ENCODE measurements at regions not wholly inside any gene's neighbourhood (a gene's known extent, or its start where the extent isn't known, plus 50 kb on each side); places are given as distances from the start of the nearest gene placed in this dataset.
A peak's percentile ranks its signal among the peaks of the same experiment; 100 is the strongest.

GRCh38 chr13:30037306-30037705 lies 186.9 kb upstream of the UBL3 start:
- no peak overlapping the region for H2BK15ac ChIP-seq (ENCODE audit: low read depth, poor library complexity, severe bottlenecking)
- no peak overlapping the region for H3K23ac ChIP-seq (ENCODE audit: low read length in 2 of 2)
- no peak overlapping the region for H2BK12ac ChIP-seq (ENCODE audit: low read length in 2 of 2)
- no peak overlapping the region for H3K27ac ChIP-seq (ENCODE audit: low read length, poor library complexity, severe bottlenecking)
- H4K91ac ChIP-seq (ENCODE audit: low read length) = no peak overlapping the region
- WGBS = 68% methylated on average over 6 of the region's 6 CpGs
- H3K9ac ChIP-seq (ENCODE audit: low read length) = peak overlapping the region; percentile 25
- H2BK120ac ChIP-seq (ENCODE audit: low read depth, low read length) = no peak overlapping the region
- H3K4me1 ChIP-seq (ENCODE audit: control insufficient read depth, insufficient read depth, low read depth, low read length) = peaks cover 11% of the 10 kb centered on the region
- H2AFZ ChIP-seq (ENCODE audit: low read depth, low read length) = no peak overlapping the region
- no peak overlapping the region for H3K18ac ChIP-seq (ENCODE audit: low read depth in 1 of 2, low read length in 2 of 2)
- DNase-seq = no peak
- H3K36me3 ChIP-seq (ENCODE audit: control insufficient read depth in 1 of 2, insufficient read depth in 2 of 2, low read depth in 1 of 2, low read length in 2 of 2) = no peaks in the 10 kb centered on the region
- H3K9me3 ChIP-seq (ENCODE audit: control insufficient read depth, low read length) = no peaks in the 10 kb centered on the region
- H3K27me3 ChIP-seq (ENCODE audit: control insufficient read depth in 1 of 2, insufficient read depth in 1 of 2, low read length in 2 of 2) = no peaks in the 10 kb centered on the region
- H3K14ac ChIP-seq (ENCODE audit: low read length in 2 of 2) = no peak overlapping the region
- H3K4ac ChIP-seq (ENCODE audit: low read depth in 1 of 2, low read length in 2 of 2) = no peak overlapping the region
- H2BK5ac ChIP-seq (ENCODE audit: low read depth, low read length, poor library complexity, severe bottlenecking) = no peak overlapping the region
- H4K8ac ChIP-seq (ENCODE audit: low read length) = no peak overlapping the region
- no peaks in the 10 kb centered on the region for H3K79me1 ChIP-seq (replicated peaks; ENCODE audit: low read length, poor library complexity, severe bottlenecking)
- H2AK5ac ChIP-seq (ENCODE audit: low read length, severe bottlenecking) = no peak overlapping the region
- no peak overlapping the region for H3K4me2 ChIP-seq (ENCODE audit: low read length, poor library complexity, severe bottlenecking)
- no peak overlapping the region for H3K4me3 ChIP-seq (ENCODE audit: insufficient read depth in 1 of 2, low read depth in 1 of 2, low read length in 2 of 2)

GRCh38 chr13:30034458-30034795 lies 184.0 kb upstream of the UBL3 start:
- Histone ChIP-seq H2AFZ (ENCODE audit: low read depth, low read length) (no peak overlapping the region), H3K36me3 (ENCODE audit: control insufficient read depth in 1 of 2, insufficient read depth in 2 of 2, low read depth in 1 of 2, low read length in 2 of 2) (no peaks in the 10 kb centered on the region), H3K9me3 (ENCODE audit: control insufficient read depth, low read length) (no peaks in the 10 kb centered on the region), H3K14ac (ENCODE audit: low read length in 2 of 2) (no peak overlapping the region), H4K91ac (ENCODE audit: low read length) (no peak overlapping the region), H3K4me3 (ENCODE audit: insufficient read depth in 1 of 2, low read depth in 1 of 2, low read length in 2 of 2) (peak overlapping the region in 1 of 2 experiments; percentile 59), H3K79me1 (replicated peaks; ENCODE audit: low read length, poor library complexity, severe bottlenecking) (no peaks in the 10 kb centered on the region), H3K4me1 (ENCODE audit: control insufficient read depth, insufficient read depth, low read depth, low read length) (peaks cover 11% of the 10 kb centered on the region), H3K4me2 (ENCODE audit: low read length, poor library complexity, severe bottlenecking) (no peak overlapping the region), H2AK5ac (ENCODE audit: low read length, severe bottlenecking) (no peak overlapping the region), H3K27me3 (ENCODE audit: control insufficient read depth in 1 of 2, insufficient read depth in 1 of 2, low read length in 2 of 2) (no peaks in the 10 kb centered on the region), H3K4ac (ENCODE audit: low read depth in 1 of 2, low read length in 2 of 2) (no peak overlapping the region), H3K27ac (ENCODE audit: low read length, poor library complexity, severe bottlenecking) (no peak overlapping the region), H4K8ac (ENCODE audit: low read length) (no peak overlapping the region), H2BK12ac (ENCODE audit: low read length in 2 of 2) (no peak overlapping the region), H2BK5ac (ENCODE audit: low read depth, low read length, poor library complexity, severe bottlenecking) (no peak overlapping the region), H3K9ac (ENCODE audit: low read length) (peak overlapping the region; percentile 77), H3K18ac (ENCODE audit: low read depth in 1 of 2, low read length in 2 of 2) (peak overlapping the region in 1 of 2 experiments; percentile 35), H3K23ac (ENCODE audit: low read length in 2 of 2) (no peak overlapping the region), H2BK15ac (ENCODE audit: low read depth, poor library complexity, severe bottlenecking) (no peak overlapping the region), H2BK120ac (ENCODE audit: low read depth, low read length) (no peak overlapping the region)
- no peak for DNase-seq
- 93% methylated on average over 2 of the region's 3 CpGs for WGBS

- H2AK5ac ChIP-seq (ENCODE audit: low read length, severe bottlenecking) = no peak overlapping the region
- H3K14ac ChIP-seq (ENCODE audit: low read length in 2 of 2) = no peak overlapping the region
- peak overlapping the region; percentile 77 for H3K9ac ChIP-seq (ENCODE audit: low read length)
- no peaks in the 10 kb centered on the region for H3K27me3 ChIP-seq (ENCODE audit: control insufficient read depth in 1 of 2, insufficient read depth in 1 of 2, low read length in 2 of 2)
- H3K18ac ChIP-seq (ENCODE audit: low read depth in 1 of 2, low read length in 2 of 2) = peak overlapping the region in 1 of 2 experiments; percentile 35
- no peak overlapping the region for H3K4me2 ChIP-seq (ENCODE audit: low read length, poor library complexity, severe bottlenecking)
- no peak overlapping the region for H2AFZ ChIP-seq (ENCODE audit: low read depth, low read length)
- 16% methylated on average over 5 of the region's 6 CpGs for WGBS
- peak overlapping the region in 1 of 2 experiments; percentile 59 for H3K4me3 ChIP-seq (ENCODE audit: insufficient read depth in 1 of 2, low read depth in 1 of 2, low read length in 2 of 2)
- no peaks in the 10 kb centered on the region for H3K36me3 ChIP-seq (ENCODE audit: control insufficient read depth in 1 of 2, insufficient read depth in 2 of 2, low read depth in 1 of 2, low read length in 2 of 2)
- H3K4ac ChIP-seq (ENCODE audit: low read depth in 1 of 2, low read length in 2 of 2) = no peak overlapping the region
- no peak overlapping the region for H3K27ac ChIP-seq (ENCODE audit: low read length, poor library complexity, severe bottlenecking)
- H2BK120ac ChIP-seq (ENCODE audit: low read depth, low read length) = no peak overlapping the region
- H4K91ac ChIP-seq (ENCODE audit: low read length) = no peak overlapping the region
- peaks cover 11% of the 10 kb centered on the region for H3K4me1 ChIP-seq (ENCODE audit: control insufficient read depth, insufficient read depth, low read depth, low read length)
- no peak overlapping the region for H4K8ac ChIP-seq (ENCODE audit: low read length)
- H2BK5ac ChIP-seq (ENCODE audit: low read depth, low read length, poor library complexity, severe bottlenecking) = no peak overlapping the region
- H3K79me1 ChIP-seq (replicated peaks; ENCODE audit: low read length, poor library complexity, severe bottlenecking) = no peaks in the 10 kb centered on the region
- no peak overlapping the region for H2BK12ac ChIP-seq (ENCODE audit: low read length in 2 of 2)
- H2BK15ac ChIP-seq (ENCODE audit: low read depth, poor library complexity, severe bottlenecking) = no peak overlapping the region
- peak; percentile 91 for DNase-seq
- no peaks in the 10 kb centered on the region for H3K9me3 ChIP-seq (ENCODE audit: control insufficient read depth, low read length)
- no peak overlapping the region for H3K23ac ChIP-seq (ENCODE audit: low read length in 2 of 2)
These were observed 183.5 kb upstream of the UBL3 start for GRCh38 chr13:30033681-30034457.

- H3K9me3 ChIP-seq (ENCODE audit: control insufficient read depth, low read length) = no peaks in the 10 kb centered on the region
- 97% methylated on average over 4 of the region's 4 CpGs for WGBS
- H2AK5ac ChIP-seq (ENCODE audit: low read length, severe bottlenecking) = no peak overlapping the region
- no peak overlapping the region for H2BK120ac ChIP-seq (ENCODE audit: low read depth, low read length)
- H3K27me3 ChIP-seq (ENCODE audit: control insufficient read depth in 1 of 2, insufficient read depth in 1 of 2, low read length in 2 of 2) = no peaks in the 10 kb centered on the region
- H3K4me2 ChIP-seq (ENCODE audit: low read length, poor library complexity, severe bottlenecking) = no peak overlapping the region
- H3K79me1 ChIP-seq (replicated peaks; ENCODE audit: low read length, poor library complexity, severe bottlenecking) = no peaks in the 10 kb centered on the region
- H2BK12ac ChIP-seq (ENCODE audit: low read length in 2 of 2) = no peak overlapping the region
- H2AFZ ChIP-seq (ENCODE audit: low read depth, low read length) = no peak overlapping the region
- peak overlapping the region in 1 of 2 experiments; percentile 48 for H3K4ac ChIP-seq (ENCODE audit: low read depth in 1 of 2, low read length in 2 of 2)
- no peak for DNase-seq
- H3K27ac ChIP-seq (ENCODE audit: low read length, poor library complexity, severe bottlenecking) = no peak overlapping the region
- no peak overlapping the region for H4K8ac ChIP-seq (ENCODE audit: low read length)
- peaks cover 9% of the 10 kb centered on the region for H3K4me1 ChIP-seq (ENCODE audit: control insufficient read depth, insufficient read depth, low read depth, low read length)
- no peak overlapping the region for H2BK5ac ChIP-seq (ENCODE audit: low read depth, low read length, poor library complexity, severe bottlenecking)
- no peak overlapping the region for H3K14ac ChIP-seq (ENCODE audit: low read length in 2 of 2)
- H2BK15ac ChIP-seq (ENCODE audit: low read depth, poor library complexity, severe bottlenecking) = no peak overlapping the region
- no peak overlapping the region for H3K9ac ChIP-seq (ENCODE audit: low read length)
- H3K36me3 ChIP-seq (ENCODE audit: control insufficient read depth in 1 of 2, insufficient read depth in 2 of 2, low read depth in 1 of 2, low read length in 2 of 2) = no peaks in the 10 kb centered on the region
- no peak overlapping the region for H4K91ac ChIP-seq (ENCODE audit: low read length)
- H3K23ac ChIP-seq (ENCODE audit: low read length in 2 of 2) = no peak overlapping the region
- no peak overlapping the region for H3K4me3 ChIP-seq (ENCODE audit: insufficient read depth in 1 of 2, low read depth in 1 of 2, low read length in 2 of 2)
- H3K18ac ChIP-seq (ENCODE audit: low read depth in 1 of 2, low read length in 2 of 2) = no peak overlapping the region
These were observed 181.8 kb upstream of the UBL3 start for GRCh38 chr13:30032263-30032662.

Data from mesenchymal stem cell (in vitro differentiated cells and primary cell).